Activated T-cell treated with anti-CD3 and anti-CD28 coated beads for 4 hours (primary cell): ENCODE measurements at regions not wholly inside any gene's neighbourhood (a gene's known extent, or its start where the extent isn't known, plus 50 kb on each side); places are given as distances from the start of the nearest gene placed in this dataset.
"Not testable (repeated sequence)": the region's sequence is repeated elsewhere in the genome, so short reads cannot be mapped to it uniquely, and the experiment has no call there.

ENCODE experiments used
- DNase-seq: peaks from one replicate; pipeline ENCODE4 v3.0.0-alpha.2; 2020

GRCh38 chr6:100322886-100323285 lies 141.8 kb downstream of the SIM1 start:
- DNase-seq = no peak

- no peak for DNase-seq
Measured at GRCh38 chr6:100320686-100321085, 144.0 kb downstream of the SIM1 start.

GRCh38 chr6:100317031-100317430 lies 147.7 kb downstream of the SIM1 start:
- DNase-seq = no peak

GRCh38 chr6:100314186-100314585 lies 150.5 kb downstream of the SIM1 start:
- DNase-seq = no peak

DNA sequence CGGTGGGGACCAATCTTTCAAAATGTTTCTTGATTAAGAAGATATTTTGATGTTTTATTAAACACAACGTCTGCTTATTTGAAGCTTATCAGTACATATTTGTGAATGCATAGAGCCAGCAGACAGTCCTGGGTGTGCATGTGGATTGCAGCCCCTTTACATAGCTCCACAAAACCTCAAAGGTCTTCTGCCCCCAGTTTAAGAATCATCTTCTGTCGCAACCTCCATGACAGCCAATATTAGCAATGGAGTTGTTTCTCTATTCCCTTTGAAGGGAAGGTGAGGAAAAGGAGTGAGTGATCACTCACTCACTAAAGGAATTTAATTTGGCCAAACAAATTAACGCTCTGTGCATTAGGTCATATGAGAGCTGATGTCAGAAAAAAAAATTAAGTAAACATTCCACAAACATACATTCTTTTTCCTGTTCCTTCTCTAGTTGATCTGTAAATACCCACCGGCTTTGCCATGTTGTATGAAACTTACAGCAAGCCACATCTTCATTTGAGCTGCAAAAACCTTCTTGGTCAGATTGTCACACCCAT lies 152.9 kb downstream of the SIM1 start:
- no peak for DNase-seq

DNA sequence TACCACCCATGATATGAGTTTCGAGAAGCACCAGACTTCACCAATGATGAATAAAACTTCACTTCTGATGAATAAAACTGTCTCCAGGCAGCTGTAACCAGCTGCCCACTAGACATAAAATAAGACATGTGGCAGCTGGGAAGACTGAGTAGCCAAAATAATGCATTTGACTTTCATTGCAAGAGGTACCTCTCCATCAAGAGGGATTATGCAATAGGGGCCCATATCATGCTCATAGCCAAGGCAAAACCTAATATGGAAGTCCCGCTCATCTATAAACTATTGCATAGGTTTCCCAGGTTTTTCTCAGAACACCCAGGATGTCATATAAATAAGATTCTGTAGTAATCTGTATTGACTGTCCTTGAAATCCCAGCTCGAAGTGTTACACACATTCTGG lies 155.5 kb downstream of the SIM1 start:
- DNase-seq = no peak

GRCh38 chr6:100307561-100307960 lies 157.2 kb downstream of the SIM1 start:
- DNase-seq = no peak

DNA sequence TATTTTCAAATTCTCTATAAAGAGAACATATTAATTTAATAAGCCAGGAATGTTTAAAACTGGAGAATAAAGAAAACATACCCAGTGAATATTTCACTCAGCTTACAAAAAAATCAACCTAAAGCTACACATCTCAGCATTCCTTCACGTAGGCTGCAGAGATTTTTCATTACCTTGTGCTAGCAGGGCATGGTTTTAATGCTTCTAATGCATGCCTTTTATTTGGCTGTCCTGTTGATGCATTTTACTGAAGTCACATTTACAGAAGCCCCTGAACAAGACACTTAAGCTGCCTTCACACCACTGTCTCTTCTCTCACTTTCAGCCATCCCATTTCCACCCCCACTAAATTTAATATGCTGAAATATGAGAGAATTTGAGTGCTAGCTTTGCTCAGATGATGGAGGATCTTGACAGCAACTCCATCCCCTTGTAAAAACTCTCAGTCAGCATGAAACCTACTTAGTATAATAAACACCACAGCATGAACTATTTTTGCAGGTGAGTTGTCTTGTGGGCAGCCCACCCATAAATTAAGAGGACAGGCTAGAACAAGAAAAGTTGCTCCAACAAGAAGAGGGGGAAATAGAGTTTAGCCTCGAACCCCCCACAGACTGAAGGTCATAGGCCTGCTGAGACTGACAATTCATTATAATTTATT lies 159.4 kb downstream of the SIM1 start:
- DNase-seq = no peak

GRCh38 chr6:100304575-100304974 lies 160.1 kb downstream of the SIM1 start:
- no peak for DNase-seq

- DNase-seq = no peak
Measured at GRCh38 chr6:100301731-100302130, 163.0 kb downstream of the SIM1 start.

DNA sequence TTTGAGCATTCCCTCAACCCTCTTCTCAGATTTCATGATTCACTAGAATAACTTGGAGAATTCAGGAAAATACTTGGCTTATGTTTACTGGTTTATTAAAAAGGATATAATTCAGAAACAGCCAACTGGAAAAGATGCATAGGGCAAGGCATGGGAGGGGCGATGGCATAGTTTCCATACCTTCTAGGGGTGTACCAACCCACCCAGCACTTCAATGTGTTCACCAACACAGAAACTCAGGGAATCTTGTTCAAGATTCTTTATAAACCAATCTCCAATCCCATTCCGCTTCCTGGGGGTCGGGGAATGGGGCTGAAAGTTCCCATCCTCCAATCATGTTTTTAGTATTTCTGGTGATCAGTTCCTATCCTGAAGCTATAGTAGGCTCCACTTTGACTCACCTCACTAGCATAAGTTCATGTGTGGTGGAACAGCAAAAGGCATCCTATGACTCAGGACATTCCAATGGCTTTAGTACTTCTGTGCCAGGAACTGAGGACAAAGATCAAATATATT lies 164.4 kb downstream of the SIM1 start:
- DNase-seq = no peak

DNA sequence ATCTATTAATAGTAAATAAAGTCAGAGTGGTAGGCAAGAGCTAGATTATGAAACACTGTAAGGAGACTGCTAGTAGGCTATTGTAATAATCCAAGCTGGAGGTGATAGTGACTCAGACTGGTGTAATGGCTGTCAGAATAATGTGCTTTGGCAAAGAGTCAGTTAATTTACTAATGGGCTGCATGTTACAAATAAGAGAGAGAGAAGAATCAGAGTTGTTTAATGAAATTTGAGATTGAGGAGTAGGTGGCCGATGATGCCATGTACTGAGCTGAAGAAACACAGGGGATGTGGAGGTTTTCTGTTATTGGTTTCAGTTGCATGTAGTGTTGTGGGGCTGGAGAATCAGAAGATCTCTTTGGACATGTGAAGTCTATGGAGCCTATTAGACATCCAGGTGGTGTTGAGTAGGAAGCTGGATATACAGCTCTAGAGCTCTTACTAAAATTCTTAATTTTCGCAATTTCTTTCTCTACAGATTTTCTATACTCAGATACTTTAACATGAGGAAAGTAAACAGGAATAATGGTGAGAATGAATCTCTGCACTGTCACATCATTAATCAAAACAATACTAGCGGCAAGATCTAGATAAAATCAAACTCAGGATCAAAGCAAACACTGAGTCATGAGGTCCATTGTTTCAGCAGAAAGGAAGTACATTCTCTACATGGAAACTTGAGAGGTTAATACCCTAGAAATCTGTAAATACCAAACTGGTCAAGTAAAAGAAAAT lies 167.7 kb downstream of the SIM1 start:
- DNase-seq = no peak

GRCh38 chr6:100295172-100295571 lies 169.5 kb downstream of the SIM1 start:
- not testable (repeated sequence) for DNase-seq

- no peak for DNase-seq
Measured at GRCh38 chr6:100289285-100289684, 175.4 kb downstream of the SIM1 start.

- DNase-seq = no peak
Measured at GRCh38 chr6:100288311-100288710, 176.4 kb downstream of the SIM1 start.

- DNase-seq = no peak
Measured at GRCh38 chr6:100283285-100283684, 181.4 kb downstream of the SIM1 start.

- DNase-seq = no peak
Measured at GRCh38 chr6:100281471-100281901, 183.2 kb downstream of the SIM1 start.

DNA sequence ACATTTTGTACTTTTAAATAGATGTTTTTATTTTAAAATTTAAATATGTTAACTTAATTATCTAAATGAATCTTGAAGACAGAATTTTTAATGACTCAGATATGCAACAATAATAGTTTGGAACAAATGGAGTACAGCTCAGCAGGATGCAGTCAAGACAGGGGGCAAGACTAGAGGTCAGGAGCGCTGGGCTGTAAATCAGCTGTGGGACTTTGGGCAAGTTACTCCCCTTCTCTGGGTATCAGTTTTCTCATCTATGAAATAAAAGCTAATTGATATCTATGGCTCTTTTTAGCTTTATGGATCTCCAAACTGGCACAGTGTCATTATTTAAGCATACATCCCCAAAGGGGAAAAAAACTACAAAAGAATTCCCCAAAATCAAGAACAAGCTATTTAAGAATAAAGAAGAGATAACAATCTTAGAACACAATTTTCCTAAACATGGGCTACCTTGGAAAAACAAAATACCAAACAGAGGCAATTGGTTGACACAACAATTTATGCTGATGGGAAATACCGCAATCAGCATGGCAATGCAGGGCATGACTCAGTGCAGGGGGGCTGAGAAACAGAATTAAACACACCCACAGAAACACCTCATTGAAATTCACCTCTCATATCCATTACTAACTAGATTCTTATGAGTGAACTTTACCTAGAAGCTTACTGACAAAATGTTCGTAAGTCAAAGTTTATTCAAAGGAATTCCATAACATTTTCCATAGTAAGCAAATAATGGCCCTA lies 188.2 kb downstream of the SIM1 start:
- DNase-seq = no peak

DNA sequence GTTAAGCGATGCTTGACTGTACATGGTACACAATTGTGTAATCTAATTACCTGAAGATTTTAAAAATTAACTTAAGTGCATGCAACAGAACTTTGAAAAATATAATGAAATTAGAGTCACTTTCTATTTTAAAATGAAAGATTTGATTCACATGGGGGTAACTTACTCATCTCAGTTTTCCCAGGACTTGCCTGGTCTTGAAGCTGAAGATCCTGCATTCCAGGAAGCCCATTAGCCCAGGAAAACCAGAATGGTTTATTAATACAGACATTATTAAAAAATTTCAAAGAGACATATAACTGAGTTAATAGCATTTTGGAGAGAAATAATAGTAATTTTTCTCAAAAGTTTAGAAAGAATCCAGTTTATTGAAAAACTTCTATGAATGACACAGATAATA lies 190.6 kb downstream of the SIM1 start:
- DNase-seq = no peak

GRCh38 chr6:100271625-100272024 lies 193.1 kb downstream of the SIM1 start:
- DNase-seq = no peak

DNA sequence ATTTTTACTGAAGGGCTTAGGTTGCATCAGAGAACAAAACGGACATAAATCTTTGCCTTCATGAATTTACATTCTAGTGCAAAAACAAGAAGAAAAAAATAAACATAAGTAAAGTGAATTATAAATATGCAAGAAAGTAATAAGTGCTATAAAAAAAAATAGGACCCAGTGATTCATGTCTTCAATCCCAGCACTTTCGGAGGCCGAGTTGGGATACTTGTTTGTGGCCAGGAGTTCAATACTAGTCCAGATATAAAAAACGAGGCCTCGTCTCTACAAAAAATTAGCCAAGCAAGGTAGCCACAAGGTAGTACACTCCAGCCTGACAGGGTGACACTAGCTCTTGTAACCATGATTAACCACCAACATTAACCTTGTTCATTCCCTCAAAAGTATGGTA lies 193.5 kb downstream of the SIM1 start:
- DNase-seq = no peak

GRCh38 chr6:100269189-100269588 lies 195.5 kb downstream of the SIM1 start:
- no peak for DNase-seq

GRCh38 chr6:100268326-100268725 lies 196.4 kb downstream of the SIM1 start:
- DNase-seq = no peak
